ELR (cell line): ENCODE measurements at regions not wholly inside any gene's neighbourhood (a gene's known extent, or its start where the extent isn't known, plus 50 kb on each side); places are given as distances from the start of the nearest gene placed in this dataset.

Experiments
- DNase-seq: peaks from one replicate; pipeline ENCODE4 v3.0.0-alpha.2; 2015; ENCODE audit warnings: low read depth

DNA sequence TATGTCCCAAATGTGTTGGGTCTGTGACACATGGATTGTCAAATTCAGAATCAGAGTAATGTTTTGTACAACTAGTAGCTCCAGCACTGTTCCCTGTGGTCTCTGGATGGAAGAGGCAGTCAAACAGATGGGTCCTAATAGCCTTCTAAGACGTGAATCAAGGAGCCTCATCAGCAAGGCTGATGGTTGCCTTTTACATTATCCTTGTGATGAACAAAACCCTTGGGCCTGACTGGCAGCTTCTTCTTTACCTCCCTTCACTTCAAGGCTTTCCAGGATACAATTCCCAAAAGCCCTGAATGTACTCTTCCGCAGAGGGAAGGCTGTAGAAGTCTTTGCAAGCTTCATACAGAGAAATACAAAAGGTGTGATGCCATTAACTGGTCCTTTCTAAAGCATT, 633.3 kb downstream of the USP25 start:
- DNase-seq: no peak

DNA sequence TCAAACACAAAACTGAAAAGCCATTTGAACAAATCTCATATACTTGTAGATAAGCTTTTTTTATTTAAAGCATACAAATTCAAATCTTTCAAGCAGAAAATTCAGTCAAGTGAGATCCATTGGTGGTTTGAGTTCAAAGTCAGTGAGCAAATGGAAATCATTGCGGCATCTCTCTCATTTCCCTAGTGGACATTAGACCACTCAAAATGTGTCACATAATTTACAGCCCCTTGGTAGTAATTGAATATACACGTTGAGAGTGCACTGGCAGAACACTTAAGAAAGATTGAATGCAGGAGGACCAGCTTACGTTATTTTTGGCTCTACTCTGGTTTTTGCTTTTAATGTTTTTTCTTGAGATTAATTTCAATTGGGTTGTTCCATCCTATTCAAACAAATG, 633.7 kb downstream of the USP25 start:
- DNase-seq: no peak

DNA sequence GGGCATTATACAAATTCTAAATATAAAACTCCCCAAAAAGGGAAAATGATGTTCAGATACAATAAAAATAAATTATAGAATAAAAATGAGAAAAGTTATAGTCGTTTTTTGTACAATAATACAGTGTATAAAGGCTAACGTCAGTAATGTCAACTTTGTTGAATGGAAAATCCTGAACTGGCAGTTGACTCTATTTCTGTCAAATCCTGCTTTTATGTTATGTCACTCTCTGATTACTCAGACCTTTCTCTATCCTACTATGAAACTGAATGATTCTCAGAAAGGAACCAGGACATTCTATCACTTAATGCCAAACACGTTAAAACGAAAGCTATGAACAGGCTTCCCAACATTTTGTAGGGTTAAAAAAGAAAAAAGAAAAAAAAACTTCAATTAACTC, 636.4 kb downstream of the USP25 start:
- DNase-seq: no peak

DNA sequence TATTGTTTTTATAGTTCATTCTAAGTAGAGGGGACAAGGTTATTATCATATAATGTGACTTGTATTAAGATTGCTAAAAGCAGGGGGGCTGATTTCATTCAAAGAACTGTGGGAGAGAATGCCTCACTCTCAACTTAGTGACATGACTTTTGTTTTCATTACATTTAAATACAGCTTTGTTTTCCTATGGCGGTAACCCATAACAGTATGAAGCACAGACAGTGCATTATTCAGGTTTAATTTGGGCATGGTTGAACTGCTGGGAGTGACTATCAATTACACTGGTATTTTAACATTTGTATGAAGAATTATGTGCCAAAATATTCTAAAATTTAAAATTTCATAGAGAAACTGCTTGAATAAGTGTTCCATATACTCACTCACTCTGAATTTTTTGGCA, 637.3 kb downstream of the USP25 start:
- DNase-seq: no peak

DNA sequence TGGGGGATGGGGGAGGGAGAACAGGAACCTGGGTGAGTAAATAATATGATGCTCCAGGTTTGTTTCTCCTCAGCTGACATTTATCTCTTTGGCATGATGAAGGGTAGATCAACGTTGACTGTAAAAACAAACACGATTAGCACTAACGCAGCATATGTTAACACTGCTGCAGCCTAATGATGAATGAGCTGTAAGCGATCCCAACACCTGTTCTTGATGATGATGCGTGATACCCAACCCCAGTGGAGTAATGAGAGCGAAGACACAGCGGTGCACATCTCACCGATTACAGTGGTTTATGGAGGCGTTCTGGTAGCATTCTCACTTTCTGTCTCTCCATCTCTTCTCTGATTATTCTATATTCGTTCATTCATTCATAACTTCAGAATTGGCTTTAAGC, 640.4 kb downstream of the USP25 start:
- DNase-seq: no peak

DNA sequence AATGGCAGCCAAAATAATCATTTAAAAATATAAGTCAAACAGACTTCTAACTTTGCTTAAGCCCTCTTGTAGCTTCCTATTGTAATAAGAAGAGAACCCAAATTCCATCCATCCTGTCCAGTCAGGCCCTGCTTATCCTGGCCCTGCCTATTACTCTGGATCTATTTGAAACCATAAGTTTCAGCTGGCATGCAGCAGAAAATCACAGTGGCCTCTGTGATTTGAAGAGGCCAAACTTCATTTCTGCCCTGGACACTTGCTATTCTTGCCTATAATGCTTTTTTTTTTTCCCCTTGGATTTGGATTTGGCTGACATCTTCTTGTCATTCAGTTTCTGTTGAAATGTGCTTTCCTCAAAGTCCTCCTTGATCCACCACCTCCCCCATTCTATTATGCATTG, 642.8 kb downstream of the USP25 start:
- no peak for DNase-seq

GRCh38 chr21:16376673-16377072, 646.9 kb downstream of the USP25 start:
- no peak for DNase-seq

GRCh38 chr21:16377120-16377658, 647.4 kb downstream of the USP25 start:
- DNase-seq: no peak

DNA sequence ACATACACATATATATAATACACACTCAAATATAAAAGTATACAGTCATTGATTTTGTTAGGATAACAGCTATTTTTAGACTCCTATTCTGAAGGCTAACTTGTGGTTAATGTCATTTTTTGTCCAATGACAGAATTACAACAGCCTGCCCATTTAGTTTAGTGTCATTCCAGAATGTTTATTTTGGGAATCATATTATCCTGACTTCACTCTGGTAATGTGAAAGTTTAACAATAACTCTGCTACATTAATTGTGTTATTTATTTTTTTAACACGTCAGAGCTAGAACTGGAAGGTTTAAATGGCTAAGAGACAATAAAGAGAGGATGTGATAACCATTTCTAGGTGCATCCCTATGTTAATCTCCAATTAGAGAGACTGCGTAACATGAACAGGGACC, 648.1 kb downstream of the USP25 start:
- DNase-seq: no peak

DNA sequence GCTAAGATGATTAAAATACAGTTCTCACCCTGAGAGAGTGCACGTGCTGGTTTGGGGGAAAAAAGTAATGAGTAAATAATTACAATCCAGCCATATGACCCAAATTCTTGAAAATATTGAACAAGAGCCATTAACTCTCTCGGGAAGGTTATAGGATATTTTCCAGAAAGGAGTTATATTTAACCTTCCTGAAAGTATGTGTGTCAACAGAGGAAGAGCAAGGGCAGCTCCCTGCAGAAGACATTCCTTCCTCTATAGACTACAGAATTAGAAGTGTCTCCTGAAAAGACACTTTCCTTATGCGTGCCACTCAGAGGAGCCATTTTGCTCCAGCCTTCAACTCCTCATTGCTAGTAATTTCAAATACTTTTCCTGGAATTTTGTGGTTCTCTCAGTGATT, 648.7 kb downstream of the USP25 start:
- no peak for DNase-seq

DNA sequence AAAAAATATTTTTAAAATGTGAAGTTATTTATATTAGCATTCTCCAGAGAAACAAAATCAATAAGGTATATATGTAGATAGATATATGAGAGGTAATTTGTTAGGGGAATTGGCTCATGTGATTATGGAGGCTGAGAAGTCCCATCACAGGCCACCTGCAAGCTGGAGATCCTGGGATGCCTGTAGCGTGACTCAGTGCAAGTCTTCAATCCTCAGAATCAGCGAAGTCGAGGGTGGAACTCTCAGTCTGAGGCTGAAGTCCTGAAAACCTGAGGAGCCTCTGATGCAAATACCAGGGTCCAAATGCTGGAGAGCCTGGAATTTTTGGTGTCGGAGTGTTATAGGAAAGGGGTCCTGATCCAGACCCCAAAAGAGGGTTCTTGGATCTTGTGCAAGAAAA, 658.5 kb downstream of the USP25 start:
- DNase-seq: no peak

DNA sequence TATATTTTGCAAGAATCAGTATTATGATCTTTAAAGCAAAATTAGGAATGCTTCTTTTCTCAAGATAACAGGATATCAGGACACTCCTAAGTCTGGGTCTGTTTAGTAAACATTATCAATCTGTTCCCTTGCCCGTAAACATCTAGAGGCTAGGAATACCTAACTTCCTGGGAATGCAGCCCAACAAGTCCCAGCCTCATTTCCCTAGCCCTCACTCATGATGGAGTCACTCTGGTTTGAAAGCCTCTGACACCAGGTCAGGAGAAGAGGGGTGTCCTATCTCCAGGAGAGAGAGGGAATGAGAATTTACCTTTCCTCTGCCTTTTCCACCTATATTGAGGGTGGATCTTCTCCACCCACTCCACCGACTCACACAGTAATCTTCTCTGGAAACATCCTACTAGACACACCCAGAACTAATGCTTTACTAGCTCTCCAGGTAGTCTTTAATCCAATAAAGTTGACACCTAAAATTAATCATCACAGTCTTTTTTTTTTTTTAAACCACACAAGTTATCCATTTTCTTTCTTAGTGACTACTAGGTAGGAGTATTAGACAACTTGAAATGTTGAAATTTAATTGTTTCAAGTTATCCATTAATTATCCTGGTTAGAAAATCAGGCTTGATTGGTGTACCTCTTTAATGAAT, 659.3 kb downstream of the USP25 start:
- no peak for DNase-seq

- no peak for DNase-seq
Measured at GRCh38 chr21:16389643-16390042, 659.9 kb downstream of the USP25 start.

- DNase-seq: no peak
Measured at GRCh38 chr21:16395285-16395684, 665.5 kb downstream of the USP25 start.

GRCh38 chr21:16402752-16403151, 673.0 kb downstream of the USP25 start:
- no peak for DNase-seq

GRCh38 chr21:16404776-16405175, 675.0 kb downstream of the USP25 start:
- no peak for DNase-seq

DNA sequence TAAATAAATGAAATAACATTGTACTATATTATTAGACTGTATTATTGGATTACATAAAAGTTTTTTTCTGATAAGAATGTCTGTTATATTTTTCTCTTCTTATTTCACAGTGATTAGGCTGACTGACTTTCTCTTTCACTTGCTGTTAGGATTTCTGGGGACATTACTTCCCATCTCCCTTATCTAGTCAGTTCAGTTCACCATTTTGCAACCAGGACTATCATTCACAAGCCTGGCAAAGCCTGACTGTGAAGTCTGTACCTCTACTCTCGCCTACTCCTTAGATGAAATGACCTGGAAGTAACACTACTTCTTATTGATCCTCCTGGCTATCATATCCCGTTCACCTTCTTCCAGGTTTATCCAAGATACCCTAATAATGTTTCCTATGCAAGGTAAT, 676.6 kb downstream of the USP25 start:
- no peak for DNase-seq

- no peak for DNase-seq
Measured at GRCh38 chr21:16407403-16408240, 677.8 kb downstream of the USP25 start.

DNA sequence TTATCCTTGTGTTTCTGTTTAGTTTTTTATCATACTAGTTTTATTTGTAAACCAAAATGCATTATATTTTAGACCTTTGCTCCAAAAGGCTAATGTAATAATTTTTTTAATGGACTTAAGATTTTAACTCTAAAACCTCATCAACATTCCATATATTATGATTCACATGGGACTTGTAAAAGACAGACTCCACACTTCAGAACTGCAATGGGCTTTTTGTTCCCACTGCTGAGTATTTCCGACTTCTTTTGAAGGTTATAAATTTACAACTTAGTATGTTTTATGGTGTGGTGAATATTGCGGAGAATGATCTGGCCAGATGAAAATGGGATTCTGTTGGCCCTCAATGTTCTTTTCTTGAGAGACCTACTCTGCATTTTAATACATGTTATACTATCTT, 678.5 kb downstream of the USP25 start:
- DNase-seq: no peak

GRCh38 chr21:16409352-16409751, 679.6 kb downstream of the USP25 start:
- no peak for DNase-seq

DNA sequence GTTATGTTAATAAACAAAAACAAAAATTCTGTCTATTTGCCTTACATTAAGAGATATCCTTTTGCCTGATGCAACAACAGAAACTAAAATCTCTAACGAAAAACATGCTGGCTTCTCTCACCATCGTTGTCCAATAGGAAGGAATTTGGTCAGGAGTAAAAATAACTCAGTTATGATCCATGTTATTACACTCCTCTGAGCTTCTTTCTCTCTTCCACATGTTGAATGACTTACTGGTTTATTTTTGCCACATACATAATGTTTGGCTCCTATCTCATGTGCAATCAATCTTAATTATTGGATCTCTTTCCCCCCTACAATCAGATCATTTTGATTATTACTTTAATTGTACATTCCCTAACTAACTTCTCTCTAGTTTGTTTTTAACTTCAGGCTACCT, 688.4 kb downstream of the USP25 start:
- no peak for DNase-seq

DNA sequence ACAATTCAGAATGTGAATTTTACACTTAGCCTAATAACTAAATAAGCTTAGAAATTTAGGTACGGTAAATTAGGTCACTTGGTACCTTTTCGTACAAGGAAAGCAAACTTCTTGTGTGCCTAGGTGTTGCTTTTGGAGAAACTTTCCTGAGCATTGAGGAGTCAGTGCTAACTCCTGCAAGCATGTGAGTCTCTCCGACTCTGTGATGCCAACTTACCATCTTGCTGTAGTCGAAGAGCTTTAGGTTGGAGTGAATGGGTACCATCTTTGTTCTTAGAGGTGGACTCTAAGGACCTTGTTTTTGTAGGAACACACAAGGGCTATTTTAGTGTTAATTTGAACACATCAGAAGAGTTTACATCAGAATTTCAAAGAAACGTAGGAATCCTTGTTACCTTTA, 688.9 kb downstream of the USP25 start:
- DNase-seq: no peak

- DNase-seq: no peak
Measured at GRCh38 chr21:16419188-16419921, 689.6 kb downstream of the USP25 start.
